ENCODE measurements at regions not wholly inside any gene's neighbourhood (a gene's known extent, or its start where the extent isn't known, plus 50 kb on each side); places are given as distances from the start of the nearest gene placed in this dataset.

- TF ChIP-seq ZFX (IDR thresholded peaks at IDR 0.05; ENCODE audit: borderline replicate concordance): no peak
- TF ChIP-seq CTCF (IDR thresholded peaks at IDR 0.05): no peak
Measured at GRCh38 chr2:61679096-61679495, 140.9 kb upstream of the XPO1 start.

Data from 22Rv1 (cell line).